ENCODE measurements at regions not wholly inside any gene's neighbourhood (a gene's known extent, or its start where the extent isn't known, plus 50 kb on each side); places are given as distances from the start of the nearest gene placed in this dataset.
A peak's percentile ranks its signal among the peaks of the same experiment; 100 is the strongest.

DNA sequence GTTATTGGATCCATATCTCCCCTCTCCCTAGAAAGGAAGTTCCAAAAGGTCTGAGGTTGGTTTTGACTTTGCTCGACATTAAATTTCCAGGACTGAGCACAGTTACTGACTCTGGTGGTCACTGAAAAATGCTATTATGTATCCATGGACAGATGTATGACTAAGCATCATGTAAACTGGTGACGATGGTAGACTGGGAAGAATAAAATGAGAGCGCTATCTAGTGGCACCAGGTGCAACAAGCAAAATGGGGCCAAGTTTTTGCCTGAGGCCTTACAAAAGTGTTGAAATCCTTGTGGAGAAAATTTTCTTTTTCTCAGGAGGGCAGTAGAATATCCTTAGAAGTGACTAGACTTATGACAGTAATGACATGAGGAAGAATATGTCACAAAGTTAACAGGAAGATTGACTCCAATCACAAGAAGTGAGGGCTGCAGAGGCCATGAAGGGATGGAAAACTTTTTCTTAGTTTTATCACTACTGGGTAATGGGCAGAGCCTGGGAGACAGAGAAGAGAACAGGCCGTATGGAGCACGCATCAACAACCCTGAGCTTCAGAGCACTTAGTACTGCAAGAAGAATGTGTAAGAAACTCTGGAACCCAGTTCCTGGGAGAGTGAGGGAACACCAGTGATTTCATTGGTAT, 88.9 kb upstream of the ELOVL5 start:
- no peaks in the 10 kb centered on the region for H3K9me3 ChIP-seq
- H3K27ac ChIP-seq = no peak overlapping the region
- no peaks in the 10 kb centered on the region for H3K27me3 ChIP-seq
- DNase-seq (ENCODE audit: low spot score in 2 of 2) = no peak
- intact Hi-C loops (cut with DNase I) = no loop called here
- peaks cover 0 to 9% of the 10 kb centered on the region in 2 donors for H3K4me1 ChIP-seq
- H3K36me3 ChIP-seq = no peaks in the 10 kb centered on the region
- no peak overlapping the region for H3K4me3 ChIP-seq
- TF ChIP-seq, protein P1, sequence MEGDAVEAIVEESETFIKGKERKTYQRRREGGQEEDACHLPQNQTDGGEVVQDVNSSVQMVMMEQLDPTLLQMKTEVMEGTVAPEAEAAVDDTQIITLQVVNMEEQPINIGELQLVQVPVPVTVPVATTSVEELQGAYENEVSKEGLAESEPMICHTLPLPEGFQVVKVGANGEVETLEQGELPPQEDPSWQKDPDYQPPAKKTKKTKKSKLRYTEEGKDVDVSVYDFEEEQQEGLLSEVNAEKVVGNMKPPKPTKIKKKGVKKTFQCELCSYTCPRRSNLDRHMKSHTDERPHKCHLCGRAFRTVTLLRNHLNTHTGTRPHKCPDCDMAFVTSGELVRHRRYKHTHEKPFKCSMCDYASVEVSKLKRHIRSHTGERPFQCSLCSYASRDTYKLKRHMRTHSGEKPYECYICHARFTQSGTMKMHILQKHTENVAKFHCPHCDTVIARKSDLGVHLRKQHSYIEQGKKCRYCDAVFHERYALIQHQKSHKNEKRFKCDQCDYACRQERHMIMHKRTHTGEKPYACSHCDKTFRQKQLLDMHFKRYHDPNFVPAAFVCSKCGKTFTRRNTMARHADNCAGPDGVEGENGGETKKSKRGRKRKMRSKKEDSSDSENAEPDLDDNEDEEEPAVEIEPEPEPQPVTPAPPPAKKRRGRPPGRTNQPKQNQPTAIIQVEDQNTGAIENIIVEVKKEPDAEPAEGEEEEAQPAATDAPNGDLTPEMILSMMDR (IDR thresholded peaks at IDR 0.05) = peak in 2 of 3 experiments; percentile 12 to 15

DNA sequence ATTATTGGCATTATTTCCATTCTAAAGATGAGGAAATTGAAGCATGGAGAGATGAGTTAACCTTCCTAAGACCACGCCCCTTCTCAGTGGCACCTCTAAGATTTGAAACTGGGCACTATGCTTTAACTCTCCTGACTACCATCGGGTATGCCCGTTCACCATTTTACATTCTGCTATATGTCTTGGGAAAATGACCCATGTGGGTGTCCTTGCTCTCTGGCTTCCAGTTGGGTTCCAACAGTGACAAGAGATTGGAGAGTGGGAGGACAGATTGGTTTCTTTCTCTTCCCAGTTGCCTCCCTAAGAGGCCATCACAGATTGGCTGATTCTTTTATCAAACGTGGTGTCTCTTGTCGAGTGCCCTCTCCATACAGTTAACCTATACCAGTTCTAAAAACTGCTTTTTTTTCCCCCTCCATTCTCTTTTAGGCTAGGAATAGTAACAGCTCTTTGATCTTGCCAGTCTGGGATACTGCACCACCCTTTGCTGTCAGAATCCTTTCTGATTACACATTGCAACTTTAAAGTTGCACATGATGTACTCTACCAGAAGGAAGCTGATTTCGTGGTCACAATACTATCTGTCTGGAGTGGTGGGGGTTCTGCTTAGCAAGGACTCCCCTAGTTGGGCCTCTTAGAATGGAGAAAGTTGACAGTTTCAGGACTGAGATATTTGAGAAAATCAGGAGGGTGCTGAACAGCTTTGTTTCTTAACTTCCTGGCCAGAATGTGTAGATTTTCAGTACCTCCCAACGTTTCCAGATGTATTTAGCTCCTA, 88.0 kb upstream of the ELOVL5 start:
- Histone ChIP-seq H3K9me3 (no peaks in the 10 kb centered on the region), H3K36me3 (no peaks in the 10 kb centered on the region), H3K27ac (no peak overlapping the region), H3K4me1 (peaks cover 0 to 7% of the 10 kb centered on the region in 2 donors), H3K4me3 (no peak overlapping the region), H3K27me3 (no peaks in the 10 kb centered on the region)
- no peak for DNase-seq (ENCODE audit: low spot score in 2 of 2)
- TF ChIP-seq, protein P1 (IDR thresholded peaks at IDR 0.05) = no peak
- intact Hi-C loops (cut with DNase I) = no loop called here

DNA sequence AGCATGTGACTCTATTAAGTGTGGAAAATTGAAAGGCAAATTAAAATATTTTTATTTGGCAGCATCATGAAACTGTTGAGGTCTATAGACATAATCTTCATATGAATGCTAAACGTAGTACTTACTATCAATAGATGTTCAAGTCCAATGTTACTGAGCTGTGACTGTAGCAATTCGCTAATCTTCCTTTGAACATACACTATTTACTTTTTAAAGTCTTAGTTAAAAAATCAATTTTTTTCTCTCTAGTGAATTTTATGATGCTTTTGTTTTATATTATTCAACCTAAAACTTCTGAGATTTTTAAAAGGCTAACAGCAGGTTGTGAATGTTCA, 85.2 kb upstream of the ELOVL5 start:
- Histone ChIP-seq H3K4me3 (no peak overlapping the region), H3K36me3 (no peaks in the 10 kb centered on the region), H3K9me3 (no peaks in the 10 kb centered on the region), H3K27me3 (no peaks in the 10 kb centered on the region), H3K4me1 (peaks cover 0 to 3% of the 10 kb centered on the region in 2 donors), H3K27ac (no peak overlapping the region)
- TF ChIP-seq, protein P1 (IDR thresholded peaks at IDR 0.05) = no peak
- intact Hi-C loops (cut with DNase I) = no loop called here
- no peak for DNase-seq (ENCODE audit: low spot score in 2 of 2)

DNA sequence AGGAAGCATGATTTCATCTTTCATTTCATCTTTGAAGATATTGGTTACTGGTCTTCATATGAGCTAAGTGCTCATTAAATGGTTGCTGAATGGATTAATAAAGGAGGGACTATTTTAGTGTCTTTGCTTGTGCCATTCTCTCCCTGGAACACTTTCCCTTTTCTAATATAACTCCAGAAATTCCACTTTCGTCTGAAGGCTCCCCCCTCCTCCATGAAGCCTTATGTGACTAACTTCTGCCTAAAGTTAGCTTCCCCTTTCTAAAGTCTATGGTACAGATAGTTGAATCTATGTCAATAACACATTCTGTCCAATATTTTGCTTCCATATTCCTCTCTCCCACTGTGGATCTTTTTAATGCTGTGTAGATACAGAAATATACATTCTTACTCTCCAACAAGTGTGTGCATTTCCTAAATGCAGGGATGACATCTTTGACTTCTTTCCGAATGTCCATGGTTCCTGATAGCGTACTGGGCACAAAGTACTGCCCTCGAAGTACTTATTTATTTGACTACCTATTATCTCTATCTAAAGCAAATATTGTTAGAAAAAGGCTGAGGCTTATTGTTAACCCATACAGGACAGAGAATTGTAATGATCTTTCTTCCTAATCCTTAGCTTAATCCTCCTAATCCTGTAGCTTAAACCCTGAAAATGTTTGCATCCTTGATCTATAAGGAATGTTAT, 84.7 kb upstream of the ELOVL5 start:
- intact Hi-C loops (cut with DNase I) = no loop called here
- Histone ChIP-seq H3K9me3 (no peaks in the 10 kb centered on the region), H3K36me3 (no peaks in the 10 kb centered on the region), H3K4me1 (no peaks in the 10 kb centered on the region), H3K27me3 (no peaks in the 10 kb centered on the region), H3K27ac (no peak overlapping the region), H3K4me3 (no peak overlapping the region)
- DNase-seq (ENCODE audit: low spot score in 2 of 2) = no peak
- TF ChIP-seq, protein P1 (IDR thresholded peaks at IDR 0.05) = no peak

DNA sequence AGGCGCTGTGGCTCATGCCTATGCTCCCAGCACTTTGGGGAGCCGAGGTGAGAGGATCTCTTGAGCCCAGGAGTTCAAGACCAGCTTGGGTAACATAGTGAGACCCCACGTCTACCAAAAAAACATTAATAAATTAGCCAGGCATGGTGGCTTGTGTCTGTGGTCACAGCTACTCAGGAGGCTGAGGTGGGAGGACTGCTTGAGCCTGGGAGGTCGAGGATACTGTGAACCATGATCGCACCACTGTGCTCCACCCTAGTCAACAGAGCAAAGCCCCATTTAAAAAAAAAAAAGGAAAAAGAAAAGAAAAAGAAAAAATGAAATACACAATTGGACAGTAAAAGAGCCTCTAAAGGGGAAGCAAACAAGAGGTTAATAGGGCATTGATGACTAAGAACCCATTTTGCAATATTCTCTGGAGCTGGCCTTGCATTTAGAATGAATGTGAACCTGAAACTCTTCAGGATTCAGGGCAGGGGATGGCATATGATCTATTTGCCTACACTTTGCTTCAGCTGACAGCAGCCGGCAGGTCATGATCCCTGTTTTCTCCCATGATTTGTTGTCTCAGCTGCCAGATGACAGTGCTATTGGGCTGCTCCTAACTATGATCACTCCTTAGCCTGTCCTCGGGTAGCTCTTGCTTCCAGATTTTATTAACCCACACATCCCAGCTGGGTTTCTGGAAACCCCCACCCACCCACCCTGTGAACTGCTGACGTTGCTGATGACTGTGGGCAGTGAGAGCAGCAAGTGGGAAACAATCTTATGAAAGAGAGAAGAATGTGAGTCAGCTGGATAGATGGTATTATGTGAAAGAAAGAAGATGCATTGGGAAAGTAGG, 83.8 kb upstream of the ELOVL5 start:
- TF ChIP-seq, protein P1 (IDR thresholded peaks at IDR 0.05) = no peak
- H3K36me3 ChIP-seq = no peaks in the 10 kb centered on the region
- no peaks in the 10 kb centered on the region for H3K4me1 ChIP-seq
- no peak overlapping the region for H3K27ac ChIP-seq
- H3K27me3 ChIP-seq = no peaks in the 10 kb centered on the region
- DNase-seq (ENCODE audit: low spot score in 2 of 2) = no peak
- intact Hi-C loops (cut with DNase I) = no loop called here
- no peaks in the 10 kb centered on the region for H3K9me3 ChIP-seq
- H3K4me3 ChIP-seq = no peak overlapping the region
